Ovary (tissue), 7 donors: ENCODE measurements at regions not wholly inside any gene's neighbourhood (a gene's known extent, or its start where the extent isn't known, plus 50 kb on each side); places are given as distances from the start of the nearest gene placed in this dataset.
"Not testable (repeated sequence)": the region's sequence is repeated elsewhere in the genome, so short reads cannot be mapped to it uniquely, and the experiment has no call there.

Source experiments
- DNase-seq, 5 donors: peaks; one replicate each; pipeline ENCODE4 v3.0.0-alpha.2; 2019 to 2020
- H3K27ac ChIP-seq, 2 donors: fragments of 200-600 bp; one replicate each; pipeline versions ENCODE4 v1.5.1 to v1.8.0; 2019 to 2022
- H3K27me3 ChIP-seq: fragments of 200-600 bp; one replicate; pipeline ENCODE4 v1.8.0; 2022
- H3K36me3 ChIP-seq: fragments of 200-600 bp; sonication (generic); one replicate; pipeline ENCODE4 v1.5.1; 2019
- H3K4me1 ChIP-seq: one replicate; pipeline ENCODE4 v1.8.1; 2013; ENCODE audit warnings: mild to moderate bottlenecking, moderate library complexity; ENCODE audit not compliant: insufficient read depth
- H3K4me3 ChIP-seq: fragments of 200-600 bp; sonication (generic); one replicate; pipeline ENCODE4 v1.5.1; 2017
- H3K9me3 ChIP-seq, 2 donors: fragments of 200-600 bp in 1 of 2; sonication (generic) in 1 of 2; one replicate each; pipeline versions ENCODE4 v1.5.1 to v1.8.1; 2013 to 2019; ENCODE audit warnings: mild to moderate bottlenecking in 1 of 2, moderate library complexity in 1 of 2
- CTCF ChIP-seq, 3 donors: fragments of 450-650 bp in 2 of 3; fragments of 200-600 bp in 1 of 3; IDR thresholded peaks; one replicate each; pipeline versions ENCODE4 v1.5.1 to v1.8.0; 2016 to 2022; ENCODE audit warnings: antibody characterized with exemption in 3 of 3, mild to moderate bottlenecking in 1 of 3
- EP300 ChIP-seq: sonication (generic); formaldehyde crosslinking; IDR thresholded peaks from one replicate; pipeline ENCODE4 v1.6.1; 2017; ENCODE audit warnings: antibody characterized with exemption
- POLR2A ChIP-seq: fragments of 450-650 bp; IDR thresholded peaks from one replicate; pipeline ENCODE4 v1.6.1; 2017; ENCODE audit warnings: antibody characterized with exemption, mild to moderate bottlenecking, moderate library complexity
- WGBS, 3 donors: extraction: QIAGEN DNeasy Blood & Tissue Kit in 1 of 3; methylation state at CpG; one replicate each; pipeline versions ENCODE4 v1.1.5 to v1.1.7; 2013 to 2017; 5-methylcytosine and 5-hydroxymethylcytosine counted together
- intact Hi-C, 4 donors: fragments of 100-400 bp; cut with DNase I; formaldehyde crosslinking; loops; one replicate each; pipeline versions ENCODE4 v1.11.0 to v1.15.1; 2022 to 2023
- donor health status: DM: no; HTN: no; CAD: no; lungs with moderate emphysema.
- donor health status: DM: no; HTN: no; CAD: no.
- donor health status: Bipolar disorder and iron deficiency.
- donor health status: DM: no; HTN: no; CAD: no.
- donor health status: DM: yes; HTN: yes; CAD: no.

GRCh38 chr6:6951355-6951754 lies 156.4 kb upstream of the RREB1 start:
- Histone ChIP-seq H3K4me3 (no peak overlapping the region), H3K27ac (no peak overlapping the region), H3K4me1 (peaks cover 2% of the 10 kb centered on the region), H3K9me3 (no peaks in the 10 kb centered on the region), H3K36me3 (no peaks in the 10 kb centered on the region), H3K27me3 (no peaks in the 10 kb centered on the region)
- 78 to 85% (median 79%) methylated on average over 3 of the region's 3 CpGs for WGBS, 3 donors
- TF ChIP-seq EP300: no peak
- TF ChIP-seq POLR2A: no peak
- TF ChIP-seq CTCF (IDR thresholded peaks at IDR 0.05): no peak
- intact Hi-C loops: no loop called here
- DNase-seq: no peak

- H3K27me3 ChIP-seq: no peaks in the 10 kb centered on the region
- no peak overlapping the region for H3K4me3 ChIP-seq
- no peaks in the 10 kb centered on the region for H3K9me3 ChIP-seq
- 89 to 96% (median 89%) methylated on average over 26 to 33 of the region's 33 CpGs for WGBS, 3 donors
- H3K36me3 ChIP-seq: no peaks in the 10 kb centered on the region
- TF ChIP-seq CTCF (IDR thresholded peaks at IDR 0.05) (no peak), EP300 (no peak), POLR2A (no peak)
- no peaks in the 10 kb centered on the region for H3K4me1 ChIP-seq
- no peak overlapping the region for H3K27ac ChIP-seq
- no peak for DNase-seq
- intact Hi-C loops: no loop called here
Measured at GRCh38 chr6:6952484-6952883, 155.3 kb upstream of the RREB1 start.

GRCh38 chr6:6952927-6953326 lies 154.8 kb upstream of the RREB1 start:
- H3K4me1 ChIP-seq, H3K27ac ChIP-seq, H3K4me3 ChIP-seq, H3K36me3 ChIP-seq, H3K9me3 ChIP-seq, DNase-seq, intact Hi-C loops, H3K27me3 ChIP-seq: not testable (repeated sequence)
- 93 to 97% (median 94%) methylated on average over 6 of the region's 6 CpGs for WGBS, 3 donors

- Histone ChIP-seq H3K9me3 (no peaks in the 10 kb centered on the region), H3K27me3 (no peaks in the 10 kb centered on the region), H3K4me1 (no peaks in the 10 kb centered on the region), H3K27ac (no peak overlapping the region), H3K4me3 (no peak overlapping the region), H3K36me3 (no peaks in the 10 kb centered on the region)
- intact Hi-C loops: no loop called here
- DNase-seq: no peak
- TF ChIP-seq EP300: no peak
- no peak for TF ChIP-seq CTCF (IDR thresholded peaks at IDR 0.05)
- no peak for TF ChIP-seq POLR2A
- WGBS, 3 donors: 61 to 66% (median 65%) methylated on average over 5 of the region's 5 CpGs
Measured at GRCh38 chr6:6960571-6961251, 147.1 kb upstream of the RREB1 start.

- Histone ChIP-seq H3K4me1 (no peaks in the 10 kb centered on the region), H3K36me3 (no peaks in the 10 kb centered on the region), H3K27me3 (no peaks in the 10 kb centered on the region), H3K4me3 (no peak overlapping the region), H3K9me3 (no peaks in the 10 kb centered on the region), H3K27ac (no peak overlapping the region)
- 91 to 98% (median 95%) methylated on average over 4 of the region's 4 CpGs for WGBS, 3 donors
- intact Hi-C loops: no loop called here
- DNase-seq: no peak
- no peak for TF ChIP-seq CTCF (IDR thresholded peaks at IDR 0.05)
- no peak for TF ChIP-seq POLR2A
- TF ChIP-seq EP300: no peak
Measured at GRCh38 chr6:6962086-6962485, 145.7 kb upstream of the RREB1 start.
